GM18858 (cell line): ENCODE measurements at regions not wholly inside any gene's neighbourhood (a gene's known extent, or its start where the extent isn't known, plus 50 kb on each side); places are given as distances from the start of the nearest gene placed in this dataset.
"Not testable (repeated sequence)": the region's sequence is repeated elsewhere in the genome, so short reads cannot be mapped to it uniquely, and the experiment has no call there.

Source experiments
- ATAC-seq: cut with Tn5 transposase; IDR thresholded peaks from one replicate; pipeline ENCODE4 v1.9.1; 2021; ENCODE audit not compliant: unreplicated experiment

- no peak for ATAC-seq
Observed at GRCh38 chr5:68116408-68116807, 99.1 kb upstream of the PIK3R1 start.

GRCh38 chr5:68115584-68115983, 100.0 kb upstream of the PIK3R1 start:
- ATAC-seq, result no peak

- no peak for ATAC-seq
Observed at GRCh38 chr5:68114378-68115040, 101.0 kb upstream of the PIK3R1 start.

GRCh38 chr5:68112658-68113057, 102.9 kb upstream of the PIK3R1 start:
- no peak for ATAC-seq

- ATAC-seq, result no peak
Observed at GRCh38 chr5:68110894-68111293, 104.7 kb upstream of the PIK3R1 start.

- ATAC-seq, result no peak
Observed at GRCh38 chr5:68110264-68110663, 105.3 kb upstream of the PIK3R1 start.

GRCh38 chr5:68104217-68104616, 111.3 kb upstream of the PIK3R1 start:
- ATAC-seq, result not testable (repeated sequence)

GRCh38 chr5:68103297-68103696, 112.3 kb upstream of the PIK3R1 start:
- ATAC-seq, result not testable (repeated sequence)

GRCh38 chr5:68099327-68099726, 116.2 kb upstream of the PIK3R1 start:
- ATAC-seq, result no peak

- ATAC-seq, result no peak
Observed at GRCh38 chr5:68093455-68094159, 121.9 kb upstream of the PIK3R1 start.

- no peak for ATAC-seq
Observed at GRCh38 chr5:68088302-68088701, 127.3 kb upstream of the PIK3R1 start.

GRCh38 chr5:68087866-68088265, 127.7 kb upstream of the PIK3R1 start:
- ATAC-seq, result no peak

GRCh38 chr5:68086857-68087256, 128.7 kb upstream of the PIK3R1 start:
- no peak for ATAC-seq

- no peak for ATAC-seq
Observed at GRCh38 chr5:68086439-68086838, 129.1 kb upstream of the PIK3R1 start.

- no peak for ATAC-seq
Observed at GRCh38 chr5:68084396-68084795, 131.2 kb upstream of the PIK3R1 start.

GRCh38 chr5:68080282-68081050, 135.1 kb upstream of the PIK3R1 start:
- no peak for ATAC-seq

GRCh38 chr5:68077349-68077894, 138.1 kb upstream of the PIK3R1 start:
- no peak for ATAC-seq

- ATAC-seq, result no peak
Observed at GRCh38 chr5:68074633-68075032, 140.9 kb upstream of the PIK3R1 start.

- no peak for ATAC-seq
Observed at GRCh38 chr5:68074048-68074632, 141.4 kb upstream of the PIK3R1 start.

- ATAC-seq, result no peak
Observed at GRCh38 chr5:68071736-68072135, 143.8 kb upstream of the PIK3R1 start.

- no peak for ATAC-seq
Observed at GRCh38 chr5:68071282-68071632, 144.3 kb upstream of the PIK3R1 start.
